NCI-H2227 (cell line): ENCODE measurements at regions not wholly inside any gene's neighbourhood (a gene's known extent, or its start where the extent isn't known, plus 50 kb on each side); places are given as distances from the start of the nearest gene placed in this dataset.
"Not testable (repeated sequence)": the region's sequence is repeated elsewhere in the genome, so short reads cannot be mapped to it uniquely, and the experiment has no call there.

ENCODE experiments used
- DNase-seq: peaks from one replicate; lab custom pipeline; 2025; ENCODE audit not compliant: unreplicated experiment; lab: John Stamatoyannopoulos, UW

DNA sequence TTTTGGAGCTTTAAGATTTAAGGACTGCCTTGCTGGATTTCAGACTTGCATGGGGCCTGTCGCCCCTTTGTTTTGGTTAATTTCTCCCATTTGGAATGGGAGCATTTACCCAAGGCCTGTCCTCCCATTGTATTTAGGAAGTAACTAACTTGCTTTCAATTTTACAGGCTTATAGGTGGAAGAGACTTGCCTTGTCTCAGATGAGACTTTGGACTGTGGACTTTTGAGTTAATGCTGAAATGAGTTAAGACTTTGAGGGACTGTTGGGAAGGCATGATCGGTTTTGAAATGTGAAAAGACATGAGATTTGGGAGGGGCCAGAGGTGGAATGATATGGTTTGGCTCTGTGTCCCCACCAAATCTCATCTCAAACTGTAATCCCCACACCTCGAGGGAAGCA, 56.5 kb upstream of the TNFSF10 start:
- DNase-seq = not testable (repeated sequence)

DNA sequence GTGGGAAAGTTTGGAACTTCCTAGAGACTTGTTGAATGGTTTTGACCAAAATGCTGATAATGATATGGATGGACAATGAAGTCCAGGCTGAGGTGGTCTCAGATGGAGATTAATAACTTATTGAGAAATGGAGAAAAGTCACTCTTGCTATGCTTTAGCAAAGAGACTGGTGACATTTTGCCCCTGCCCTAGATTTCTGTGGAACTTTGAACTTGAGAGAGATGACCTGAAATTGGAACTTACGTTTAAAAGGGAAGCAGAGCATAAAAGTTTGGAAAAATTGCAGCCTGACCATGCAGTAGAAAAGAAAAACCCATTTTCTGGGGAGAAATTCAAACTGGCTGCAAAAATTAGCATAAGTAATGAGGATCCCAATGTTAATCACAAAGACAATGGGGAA, 55.5 kb upstream of the TNFSF10 start:
- not testable (repeated sequence) for DNase-seq

DNA sequence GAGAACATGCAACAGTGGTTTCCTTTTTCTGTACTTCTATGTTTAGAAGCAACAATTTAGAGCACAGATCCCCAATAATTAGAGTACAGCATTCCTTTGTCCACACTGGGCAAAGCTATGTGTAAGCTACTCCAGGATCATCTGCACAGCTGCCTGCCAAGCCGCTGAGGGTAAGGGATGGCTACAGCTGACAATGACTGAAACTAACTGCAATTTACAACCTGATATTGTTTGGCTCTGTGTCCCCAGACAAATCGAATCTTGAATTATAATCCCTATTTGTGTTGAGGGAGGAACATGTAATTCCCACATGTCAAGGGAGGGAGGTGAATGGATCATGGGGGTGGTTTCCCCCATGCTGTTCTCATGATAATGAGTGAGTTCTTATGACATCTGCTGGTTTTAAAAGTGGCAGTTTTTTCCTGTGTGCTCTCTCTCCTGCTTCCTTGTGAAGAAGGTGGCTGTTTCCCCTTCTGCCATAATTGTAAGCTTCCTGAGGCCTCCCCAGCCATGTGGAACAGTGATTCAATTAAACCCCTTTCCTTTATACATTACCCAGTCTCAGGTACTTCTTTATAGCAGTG, 54.8 kb upstream of the TNFSF10 start:
- peak; percentile 16 for DNase-seq

DNA sequence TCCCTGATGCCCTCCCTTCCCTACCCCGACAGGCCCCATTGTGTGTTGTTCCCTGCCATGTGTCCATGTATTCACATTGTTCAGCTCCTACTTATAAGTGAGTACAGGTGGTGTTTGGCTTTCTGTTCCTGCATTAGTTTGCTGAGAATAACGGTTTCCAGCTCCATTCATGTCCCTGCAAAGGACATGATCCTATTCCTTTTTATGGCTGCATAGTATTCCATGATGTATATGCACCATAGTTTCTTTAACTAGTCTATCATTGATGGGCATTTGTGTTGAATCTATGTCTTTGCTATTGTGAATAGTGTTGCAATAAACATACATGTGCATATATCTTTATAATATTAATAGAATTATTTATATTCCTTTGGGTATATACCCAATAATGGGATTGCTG, 52.1 kb upstream of the TNFSF10 start:
- no peak for DNase-seq

DNA sequence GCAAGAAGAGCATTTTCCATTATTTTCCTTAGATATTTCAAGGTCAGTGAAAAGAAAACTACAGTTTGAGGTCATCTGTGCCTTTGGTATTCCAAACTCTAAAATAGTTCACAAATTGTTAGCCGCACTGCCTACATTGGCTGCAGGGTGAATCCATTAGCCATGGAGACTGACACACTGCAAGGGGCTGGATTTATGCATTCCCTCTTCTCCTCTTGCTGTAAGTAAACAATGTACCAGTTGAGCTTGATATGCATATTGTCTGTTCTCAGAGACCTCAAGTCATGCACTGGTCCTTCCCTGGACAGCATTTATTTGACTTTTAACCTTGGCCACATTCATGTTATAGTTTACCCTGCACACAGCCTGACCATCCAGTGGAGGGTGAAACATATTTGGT, 50.2 kb upstream of the TNFSF10 start:
- DNase-seq = no peak
